HepG2 (cell line): ENCODE measurements at regions not wholly inside any gene's neighbourhood (a gene's known extent, or its start where the extent isn't known, plus 50 kb on each side); places are given as distances from the start of the nearest gene placed in this dataset.
"Not testable (repeated sequence)": the region's sequence is repeated elsewhere in the genome, so short reads cannot be mapped to it uniquely, and the experiment has no call there.

ENCODE experiments used
- ZNF263 ChIP-seq: sonication (generic); formaldehyde crosslinking; IDR thresholded peaks from 2 replicates; pipeline ENCODE4 v1.4.0; 2020; ENCODE audit warnings: missing genetic modification reagents
- TF ChIP-seq, protein P1 (sequence below): sonication (generic); formaldehyde crosslinking; IDR thresholded peaks from 2 replicates; pipeline ENCODE4 v1.4.0; 2020; ENCODE audit warnings: missing genetic modification reagents

DNA sequence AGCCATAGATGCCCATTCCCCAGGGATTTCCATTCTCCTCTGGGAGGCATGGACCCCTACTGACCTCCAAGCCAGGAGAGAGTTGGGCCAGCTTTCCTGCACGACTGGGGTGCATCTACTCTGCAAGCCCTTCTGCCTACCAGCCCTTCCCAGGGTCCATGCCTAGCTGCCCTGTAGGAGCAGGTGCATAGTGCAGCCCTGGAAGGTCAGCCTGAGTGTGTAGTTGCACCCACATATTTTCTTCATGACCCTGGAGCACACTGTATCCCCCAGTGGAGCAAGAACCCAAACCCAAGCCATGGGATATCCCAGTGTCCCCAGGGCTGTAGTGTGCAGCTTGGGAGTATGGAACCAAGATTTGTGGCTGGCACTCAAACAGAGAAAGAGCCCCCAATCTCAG lies 155.6 kb upstream of the GOLGA6L22 start:
- TF ChIP-seq ZNF263 (CRISPR knock-in tag): not testable (repeated sequence)
- TF ChIP-seq, protein P1, sequence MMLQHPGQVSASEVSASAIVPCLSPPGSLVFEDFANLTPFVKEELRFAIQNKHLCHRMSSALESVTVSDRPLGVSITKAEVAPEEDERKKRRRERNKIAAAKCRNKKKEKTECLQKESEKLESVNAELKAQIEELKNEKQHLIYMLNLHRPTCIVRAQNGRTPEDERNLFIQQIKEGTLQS (CRISPR knock-in tag): not testable (repeated sequence)
